GM12874 (cell line): ENCODE measurements at regions not wholly inside any gene's neighbourhood (a gene's known extent, or its start where the extent isn't known, plus 50 kb on each side); places are given as distances from the start of the nearest gene placed in this dataset.

Source experiments
- CTCF ChIP-seq: IDR thresholded peaks from 2 replicates; pipeline ENCODE4 v1.5.1; 2011; ENCODE audit warnings: low read depth, mild to moderate bottlenecking, control low read depth, low read length, moderate library complexity; ENCODE audit not compliant: insufficient read depth

DNA sequence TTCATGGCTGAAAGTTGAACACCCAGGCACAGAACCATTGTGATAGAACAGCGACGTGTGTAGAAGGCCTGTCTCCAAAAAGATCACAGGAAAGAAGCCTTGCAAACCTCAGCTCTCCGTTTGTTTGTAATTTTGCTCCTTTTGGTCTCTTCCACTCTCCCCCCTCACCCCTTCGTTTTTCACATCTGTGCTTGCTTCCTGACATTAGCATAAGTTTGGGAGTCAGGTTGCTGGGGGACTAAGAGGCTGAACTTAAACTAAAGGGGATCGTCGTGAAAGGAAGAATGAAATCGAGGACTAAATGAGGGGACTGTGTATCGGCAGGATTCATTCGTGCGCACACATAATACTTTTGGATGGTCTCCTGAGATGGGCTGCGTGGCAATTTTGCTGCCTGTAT is 200.6 kb downstream of the BCAT1 start:
- TF ChIP-seq CTCF: no peak

- no peak for TF ChIP-seq CTCF
Measured at GRCh38 chr12:24746864-24747263, 202.0 kb downstream of the BCAT1 start.

- no peak for TF ChIP-seq CTCF
Measured at GRCh38 chr12:24746006-24746671, 202.8 kb downstream of the BCAT1 start.

DNA sequence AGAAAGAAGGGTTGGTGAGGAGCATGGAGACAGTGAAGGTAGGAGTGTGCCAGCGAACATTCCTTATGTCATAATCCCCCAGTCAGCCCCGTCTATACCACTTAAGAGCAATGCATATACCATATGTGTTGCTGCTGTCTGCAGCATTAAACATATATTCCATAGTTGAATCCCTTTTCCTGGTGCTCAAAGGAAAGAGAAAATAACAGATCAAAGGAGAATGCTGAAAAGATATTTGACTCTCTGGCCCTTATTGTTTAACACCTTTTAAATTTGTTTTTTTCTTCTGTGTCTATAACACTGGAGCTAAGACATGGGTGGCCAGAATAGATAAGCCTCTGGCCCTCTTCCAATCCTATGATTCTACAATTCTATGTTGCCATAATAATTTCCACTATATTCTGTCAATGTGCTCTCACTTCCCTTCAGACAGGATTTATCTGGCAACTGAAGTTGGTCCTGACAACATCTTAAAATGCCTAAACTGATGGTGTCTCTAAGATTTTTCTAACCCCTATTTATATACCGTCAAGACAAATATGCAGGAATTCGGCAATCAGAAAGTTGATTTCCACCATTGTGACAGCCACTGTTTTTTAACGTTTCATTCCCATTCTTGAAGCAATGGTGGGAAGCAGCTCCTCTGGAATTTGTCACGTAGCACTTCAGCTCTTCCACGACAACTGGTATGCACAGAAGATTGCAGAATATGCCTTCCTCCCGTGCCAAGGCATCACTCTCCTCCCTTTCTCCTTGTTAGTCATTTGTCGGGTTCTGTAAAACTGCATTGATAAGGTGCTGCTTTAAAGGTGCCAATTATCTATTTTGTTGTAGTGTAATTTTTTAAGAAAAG is 204.7 kb downstream of the BCAT1 start:
- no peak for TF ChIP-seq CTCF

DNA sequence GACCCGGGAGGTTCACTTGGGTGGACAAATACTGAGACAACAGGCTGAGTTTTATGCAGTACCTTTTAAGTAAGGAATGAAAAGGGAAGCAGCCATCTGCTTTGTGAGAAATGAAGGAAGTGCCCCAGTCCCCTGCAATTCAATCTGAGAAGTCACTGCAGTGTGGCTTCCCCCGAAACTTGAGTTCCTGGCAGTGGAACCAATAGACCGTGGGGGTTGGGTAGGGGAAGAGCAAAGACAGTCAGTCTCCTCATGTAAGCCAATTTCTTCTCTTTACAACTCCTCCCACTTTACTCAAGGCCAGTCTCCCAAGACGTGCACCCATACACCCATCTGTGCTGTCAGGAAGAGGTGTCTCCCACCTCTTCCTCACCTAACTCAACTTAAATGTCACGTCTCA is 206.5 kb downstream of the BCAT1 start:
- no peak for TF ChIP-seq CTCF

GRCh38 chr12:24741216-24741615 is 207.7 kb downstream of the BCAT1 start:
- TF ChIP-seq CTCF: no peak

DNA sequence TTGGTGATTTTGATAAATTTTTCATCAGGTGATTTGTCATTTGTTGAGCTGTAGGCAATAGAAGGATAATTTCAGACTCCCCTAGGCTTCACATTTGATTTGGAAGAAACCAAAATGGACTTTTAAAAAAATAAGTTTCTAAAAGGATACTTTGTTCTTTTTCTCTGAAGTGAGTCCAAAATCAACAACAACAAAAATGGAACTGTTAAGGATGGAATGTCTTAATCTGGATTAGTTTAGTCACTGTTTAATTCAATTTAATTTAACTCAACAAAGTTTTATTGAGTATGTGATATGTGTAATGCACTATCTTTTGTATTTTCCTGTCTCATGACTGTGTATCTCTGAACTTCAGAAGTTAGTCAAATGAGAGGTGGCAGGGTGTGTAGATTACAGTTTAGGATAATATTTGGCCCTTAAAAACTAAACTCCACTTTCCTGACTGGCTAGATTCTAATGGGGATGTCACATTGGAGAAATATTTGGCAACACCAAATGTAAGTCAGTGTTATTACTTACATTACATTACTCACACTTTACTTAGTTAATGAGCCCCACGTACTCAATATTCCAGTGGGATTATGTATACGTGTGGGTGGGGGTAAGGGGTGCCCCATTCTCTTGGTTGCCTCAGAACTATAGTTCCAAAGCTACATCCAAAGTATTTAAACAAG is 209.7 kb downstream of the BCAT1 start:
- TF ChIP-seq CTCF: no peak
